GM18505 (cell line): ENCODE measurements at regions not wholly inside any gene's neighbourhood (a gene's known extent, or its start where the extent isn't known, plus 50 kb on each side); places are given as distances from the start of the nearest gene placed in this dataset.
"Not testable (repeated sequence)": the region's sequence is repeated elsewhere in the genome, so short reads cannot be mapped to it uniquely, and the experiment has no call there.

ENCODE experiments used
- ATAC-seq: cut with Tn5 transposase; IDR thresholded peaks from one replicate; pipeline ENCODE4 v1.9.1; 2021; ENCODE audit not compliant: unreplicated experiment
- POLR2A ChIP-seq: IDR thresholded peaks from 4 replicates; pipeline ENCODE4 v1.6.1; 2011; ENCODE audit warnings: borderline replicate concordance; ENCODE audit not compliant: insufficient read depth, insufficient read length; ENCODE audit errors: extremely low read depth

GRCh38 chr9:135353935-135354334 is 125.6 kb upstream of the PPP1R26 start:
- TF ChIP-seq POLR2A = no peak
- ATAC-seq = no peak

DNA sequence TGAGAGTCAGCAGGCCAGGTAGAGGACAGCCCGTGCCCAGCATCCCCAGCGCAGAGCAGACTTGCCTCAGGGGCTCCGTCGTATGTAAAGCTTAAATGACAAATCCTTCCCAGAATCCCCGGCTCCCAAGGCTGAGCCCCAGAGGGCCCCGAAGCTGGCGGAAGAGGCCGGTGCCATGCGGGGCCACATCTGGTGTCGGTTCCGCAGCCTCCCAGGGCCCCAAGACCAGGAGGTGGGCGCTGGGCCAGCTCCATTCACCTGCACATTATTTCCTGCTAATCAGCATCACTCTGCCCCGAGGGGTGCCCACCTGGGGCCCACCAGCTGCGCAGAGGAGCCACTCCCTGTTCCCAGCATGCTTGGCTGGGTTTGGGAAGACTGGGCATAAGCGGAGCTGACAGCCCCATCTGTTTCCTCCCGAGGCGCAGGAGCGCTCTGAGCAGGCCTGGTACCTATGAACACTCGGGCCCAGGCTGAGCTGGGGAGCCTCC is 124.0 kb upstream of the PPP1R26 start:
- TF ChIP-seq POLR2A = no peak
- ATAC-seq = no peak

DNA sequence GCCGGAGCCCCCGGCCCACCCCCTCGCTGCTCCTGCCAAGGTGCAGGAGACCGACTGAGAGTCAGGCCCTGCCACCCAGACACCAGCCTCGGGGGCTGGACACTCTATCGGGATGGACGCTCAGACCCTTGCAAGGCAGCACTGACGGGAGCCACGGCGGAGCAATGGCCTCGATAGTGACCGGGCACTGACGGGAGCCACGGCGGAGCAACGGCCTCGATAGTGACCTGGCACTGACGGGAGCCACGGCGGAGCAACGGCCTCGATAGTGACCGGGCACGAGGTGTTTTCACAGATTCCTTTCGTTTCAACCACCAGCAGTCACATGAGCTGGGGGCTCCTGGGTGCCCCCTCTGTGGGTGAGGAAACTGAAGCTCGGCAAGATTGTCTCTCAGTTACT is 123.6 kb upstream of the PPP1R26 start:
- TF ChIP-seq POLR2A = no peak
- no peak for ATAC-seq

DNA sequence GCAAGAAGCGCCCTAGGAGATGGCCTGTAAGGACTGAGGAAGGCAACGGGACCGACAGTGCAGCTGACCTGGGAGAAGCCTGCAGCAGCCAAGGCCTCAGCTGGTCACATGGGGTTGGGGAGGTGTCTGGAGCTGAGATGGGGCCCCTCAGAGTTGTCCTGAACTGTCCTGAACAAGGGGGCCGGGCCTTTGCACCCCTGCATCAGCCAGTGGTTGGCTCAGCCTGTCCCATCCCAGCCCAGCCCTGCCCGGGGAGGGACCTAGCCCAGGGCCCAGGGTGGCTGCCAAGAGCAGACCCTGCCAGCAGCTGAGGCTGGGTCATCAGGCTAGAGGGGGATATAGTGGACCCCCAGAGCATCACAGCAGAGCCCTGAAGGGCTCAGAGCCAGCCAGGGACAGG is 122.8 kb upstream of the PPP1R26 start:
- ATAC-seq = no peak
- no peak for TF ChIP-seq POLR2A

DNA sequence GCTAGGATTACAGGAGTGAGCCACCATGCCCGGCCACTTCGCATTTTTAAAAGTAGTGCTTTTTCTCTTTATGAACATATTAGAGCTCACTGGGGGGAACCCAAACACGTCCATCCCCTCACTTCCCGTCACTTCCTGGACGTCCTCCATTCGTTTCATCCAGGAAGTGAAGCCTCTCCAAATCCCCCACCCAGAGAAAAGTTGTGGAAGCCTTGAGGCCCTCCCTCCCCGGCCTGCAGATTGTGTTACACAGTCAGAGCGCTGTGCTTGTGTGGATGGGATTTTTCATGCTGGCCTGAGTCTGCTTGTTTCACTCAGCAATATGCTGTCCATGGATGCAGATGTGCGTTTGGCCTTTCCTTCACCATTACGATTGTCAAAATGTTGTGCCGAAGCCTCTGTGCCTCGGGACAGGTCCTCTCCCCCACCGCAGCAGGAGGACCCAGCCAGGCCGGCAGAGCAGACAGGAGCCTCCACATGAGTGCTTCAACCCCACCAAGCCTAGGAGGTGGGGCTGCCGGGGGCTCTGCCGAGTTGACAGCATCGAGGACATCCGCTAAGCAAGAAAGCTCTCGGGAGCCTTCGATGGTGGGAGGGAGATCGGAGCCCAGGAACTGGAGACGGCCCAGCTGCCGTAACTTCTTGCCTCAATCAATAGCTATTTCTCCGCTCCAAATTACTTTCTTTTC is 121.6 kb upstream of the PPP1R26 start:
- no peak for TF ChIP-seq POLR2A
- ATAC-seq = no peak

- TF ChIP-seq POLR2A = no peak
- ATAC-seq = no peak
Observed at GRCh38 chr9:135358552-135358940, 121.0 kb upstream of the PPP1R26 start.

DNA sequence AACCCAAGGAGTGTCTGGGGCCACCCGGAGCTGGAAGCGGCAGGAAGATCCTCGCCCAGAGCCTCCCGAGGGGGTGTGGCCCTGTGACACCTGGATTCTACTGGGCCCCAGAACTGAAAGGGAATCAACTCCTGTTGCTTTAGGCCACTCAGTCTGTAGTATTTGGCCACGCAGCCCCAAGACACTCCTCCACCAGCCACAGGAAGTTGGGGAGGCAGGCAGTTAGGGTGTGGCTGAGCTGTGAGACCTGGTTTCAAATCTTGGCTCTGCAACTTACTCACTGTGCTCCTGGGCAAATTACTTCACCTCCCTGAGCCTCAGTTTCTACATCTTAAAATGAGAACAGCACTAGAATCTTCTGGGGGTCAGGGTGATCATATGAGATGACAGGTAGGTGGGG is 119.8 kb upstream of the PPP1R26 start:
- ATAC-seq = no peak
- TF ChIP-seq POLR2A = no peak

DNA sequence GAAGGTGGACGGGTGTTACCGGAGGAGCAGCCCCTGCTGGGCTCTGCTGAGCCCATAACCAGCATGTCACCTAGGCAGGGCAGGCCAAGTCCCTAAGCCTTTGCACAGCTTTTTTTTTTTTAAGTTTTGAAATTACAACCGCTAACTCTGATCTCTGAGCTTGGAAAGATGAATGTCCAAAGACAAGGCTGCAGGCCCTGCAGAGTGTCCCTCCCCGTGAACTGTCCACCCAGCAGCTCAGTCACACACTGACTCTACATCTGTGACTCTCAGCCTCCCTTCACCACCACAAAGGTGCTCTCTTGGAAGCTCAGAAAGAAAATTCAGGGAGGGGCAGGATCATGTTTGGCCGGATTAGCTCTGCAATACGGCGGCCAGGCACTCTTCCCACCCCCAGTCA is 119.0 kb upstream of the PPP1R26 start:
- ATAC-seq = no peak
- no peak for TF ChIP-seq POLR2A

DNA sequence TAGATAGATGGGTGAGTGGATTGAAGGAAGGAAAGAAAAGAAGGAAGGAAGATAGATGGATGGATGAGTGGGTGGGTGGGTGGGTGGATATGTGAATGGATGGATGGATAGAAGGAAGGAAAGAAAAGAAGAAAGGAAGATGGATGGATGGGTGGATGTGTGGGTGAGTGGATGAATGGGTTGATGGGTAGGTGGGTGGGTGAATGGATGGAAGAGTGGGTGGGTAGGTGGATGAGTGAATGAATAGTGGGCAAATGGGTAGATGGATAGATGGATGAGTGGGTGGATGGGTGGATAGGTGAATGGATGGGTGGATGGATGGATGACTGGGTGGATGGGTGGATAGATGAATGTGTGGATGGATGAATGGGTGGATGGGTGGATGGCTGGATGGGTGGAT is 117.9 kb upstream of the PPP1R26 start:
- not testable (repeated sequence) for ATAC-seq

- no peak for ATAC-seq
- TF ChIP-seq POLR2A = no peak
Observed at GRCh38 chr9:135363596-135363995, 116.0 kb upstream of the PPP1R26 start.

DNA sequence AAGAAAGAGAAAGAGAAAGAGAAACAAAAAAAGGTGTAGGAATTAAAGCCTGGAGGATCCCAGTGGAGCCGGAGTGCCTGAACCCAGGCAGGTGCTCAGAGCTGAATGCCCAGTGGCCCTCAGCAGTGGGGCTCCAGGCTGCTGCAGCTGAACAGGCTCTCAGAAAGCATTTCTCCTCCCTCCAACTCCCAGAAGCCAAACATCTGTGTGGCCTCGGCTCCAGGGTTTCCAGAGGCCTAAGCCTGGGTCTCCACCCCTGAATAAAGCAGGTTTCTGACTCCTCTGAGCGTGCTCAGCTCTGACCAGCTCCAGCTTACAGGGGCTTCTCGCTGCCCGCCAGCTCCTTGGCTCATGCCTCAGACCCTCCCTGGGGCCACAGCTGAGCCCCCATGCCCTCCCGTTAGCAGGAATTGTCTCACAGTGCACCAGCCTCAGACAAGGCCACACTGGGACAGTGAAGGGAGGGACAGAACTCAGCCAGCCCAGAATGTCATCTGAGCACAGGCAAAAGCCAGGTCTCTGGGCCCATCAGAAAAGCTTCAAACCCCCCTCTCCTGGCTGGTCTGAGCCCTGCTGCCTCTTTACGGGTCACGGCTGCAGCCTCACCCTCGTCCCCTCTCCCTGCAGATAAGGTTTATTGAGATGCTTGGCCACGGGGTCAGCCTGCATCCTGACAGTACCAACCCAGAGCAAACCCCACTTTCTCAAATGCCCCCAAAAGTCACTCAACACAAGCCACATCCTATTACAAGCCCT is 114.4 kb upstream of the PPP1R26 start:
- no peak for ATAC-seq
- TF ChIP-seq POLR2A = no peak

DNA sequence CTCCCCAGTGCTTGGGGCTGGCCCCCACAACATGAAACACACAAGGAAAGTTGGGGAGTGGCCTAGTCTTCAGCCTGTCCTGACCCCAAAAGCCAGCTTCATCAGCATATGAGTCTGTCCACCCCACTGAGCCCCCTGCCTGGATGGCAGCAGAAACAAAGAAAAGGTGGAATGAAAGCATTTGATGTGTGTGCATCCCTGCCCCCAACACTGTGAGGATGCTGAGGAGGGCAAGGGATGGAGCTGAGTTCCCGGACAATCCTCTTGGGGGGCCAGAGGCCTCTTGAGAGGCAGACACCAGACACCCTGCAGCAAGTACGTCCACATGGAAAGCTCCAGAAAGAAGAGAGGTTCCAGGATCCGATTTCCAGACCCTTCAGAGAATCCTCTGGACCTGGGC is 113.5 kb upstream of the PPP1R26 start:
- no peak for ATAC-seq
- TF ChIP-seq POLR2A = no peak

DNA sequence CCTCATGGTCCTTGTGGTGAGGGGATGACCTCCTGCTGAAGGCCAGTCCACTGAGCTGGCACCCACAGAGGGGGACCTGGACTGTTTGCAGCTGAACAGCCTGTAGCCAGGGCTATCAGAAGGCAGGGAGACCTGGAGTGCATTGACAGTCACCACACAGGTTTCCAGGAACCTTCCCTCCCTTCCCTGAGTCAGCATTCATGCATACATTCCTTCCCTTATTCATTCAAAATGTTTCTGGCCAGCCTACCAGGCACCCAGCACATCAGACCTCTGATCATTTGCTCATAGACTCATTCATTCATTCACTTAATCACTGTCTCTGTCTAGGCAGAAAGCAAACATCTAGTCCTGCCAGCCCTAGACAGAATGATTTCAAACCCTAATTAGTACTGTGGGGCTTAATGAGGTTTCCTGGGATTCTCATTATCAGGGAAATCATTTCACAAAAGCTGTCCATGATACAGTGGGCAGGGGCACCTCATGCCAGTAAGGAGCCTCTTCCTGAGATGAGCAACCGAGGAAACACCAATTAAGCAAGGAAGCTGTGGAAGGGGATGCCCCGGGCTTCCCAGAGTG is 110.1 kb upstream of the PPP1R26 start:
- no peak for TF ChIP-seq POLR2A
- no peak for ATAC-seq

DNA sequence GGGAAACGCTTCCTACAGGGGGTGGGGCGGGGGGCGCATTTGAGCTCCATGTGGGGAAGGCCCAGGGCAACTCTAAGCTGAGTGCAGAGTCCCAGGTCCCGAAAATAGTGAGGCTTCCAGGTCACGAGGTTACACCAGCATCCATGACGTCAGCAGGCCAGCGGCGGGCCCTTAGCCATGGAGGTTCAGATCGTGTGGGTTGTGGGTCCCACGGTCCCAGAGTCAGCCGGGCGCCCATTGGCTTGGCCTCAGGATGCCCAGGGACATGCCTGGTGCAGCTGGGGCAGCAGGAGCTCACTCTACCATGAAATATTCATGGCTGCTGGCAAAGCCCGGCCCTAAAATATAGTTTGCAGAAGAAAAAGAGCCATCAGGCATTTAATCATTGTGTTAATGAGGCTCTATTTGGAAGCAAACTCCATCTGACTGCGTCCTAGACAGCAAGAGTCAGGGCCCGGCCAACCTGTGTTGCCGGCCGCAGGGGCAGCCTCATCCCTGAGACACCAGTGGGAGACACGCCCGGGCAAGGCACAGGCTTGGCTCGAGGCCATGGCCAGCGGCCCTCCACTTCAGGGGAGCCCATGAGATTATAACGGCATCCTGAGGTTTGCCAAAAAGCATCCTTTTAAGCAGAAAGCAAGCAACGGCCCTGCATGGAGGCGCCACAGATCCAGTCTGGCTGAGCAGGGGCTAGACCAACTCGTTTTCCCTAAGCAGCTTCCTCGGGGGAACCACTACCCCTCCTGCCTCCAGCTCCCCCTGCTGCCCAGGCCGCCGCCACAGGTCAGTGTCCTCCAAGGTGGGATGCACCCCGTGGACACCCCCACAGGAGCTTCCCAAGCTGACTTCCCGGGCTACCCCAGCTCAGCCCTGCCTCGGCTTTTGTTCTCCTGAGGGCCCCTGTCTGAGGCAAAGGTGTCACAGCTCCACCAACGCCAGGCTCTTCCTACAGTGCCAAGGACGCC is 108.9 kb upstream of the PPP1R26 start:
- no peak for TF ChIP-seq POLR2A

GRCh38 chr9:135371535-135371934 is 108.0 kb upstream of the PPP1R26 start:
- no peak for ATAC-seq
- no peak for TF ChIP-seq POLR2A

More for the DNA sequence above, 108.9 kb upstream of the PPP1R26 start:
- no peak for ATAC-seq
